ENCODE measurements at regions not wholly inside any gene's neighbourhood (a gene's known extent, or its start where the extent isn't known, plus 50 kb on each side); places are given as distances from the start of the nearest gene placed in this dataset.
"Not testable (repeated sequence)": the region's sequence is repeated elsewhere in the genome, so short reads cannot be mapped to it uniquely, and the experiment has no call there.

DNA sequence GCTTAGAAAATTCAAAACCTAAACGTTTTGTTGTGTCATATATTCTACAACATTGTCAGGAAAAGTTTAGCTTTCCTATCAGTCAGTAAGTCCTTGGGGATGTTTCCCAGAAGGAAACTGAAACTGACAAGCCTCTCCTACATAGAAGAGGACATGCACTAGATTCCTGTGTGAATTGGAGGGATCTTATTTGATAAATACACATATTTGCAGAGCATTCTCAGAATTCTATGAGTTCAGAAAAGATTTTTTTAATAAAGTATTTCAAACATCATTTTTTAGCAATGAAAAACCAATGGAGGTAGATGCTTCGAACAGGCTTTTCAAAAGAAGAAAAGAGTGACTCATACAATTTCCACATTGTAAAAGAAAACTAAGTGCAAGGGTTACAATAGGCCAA, 1706.7 kb downstream of the SUCLG1 start:
- WGBS = 63% methylated on average over 2 of the region's 2 CpGs
- Histone ChIP-seq H3K27me3 (no peaks in the 10 kb centered on the region), H3K36me3 (no peaks in the 10 kb centered on the region), H3K4me1 (no peaks in the 10 kb centered on the region), H3K27ac (no peak overlapping the region), H3K4me3 (no peak overlapping the region), H3K9me3 (peaks cover 18% of the 10 kb centered on the region)
- no peak for DNase-seq (ENCODE audit: low spot score in 2 of 2)
- TF ChIP-seq POLR2A (IDR thresholded peaks at IDR 0.05) = no peak
- no peak for TF ChIP-seq EP300 (IDR thresholded peaks at IDR 0.05)
- TF ChIP-seq POLR2AphosphoS5 (IDR thresholded peaks at IDR 0.05) = no peak
- TF ChIP-seq, protein P1, sequence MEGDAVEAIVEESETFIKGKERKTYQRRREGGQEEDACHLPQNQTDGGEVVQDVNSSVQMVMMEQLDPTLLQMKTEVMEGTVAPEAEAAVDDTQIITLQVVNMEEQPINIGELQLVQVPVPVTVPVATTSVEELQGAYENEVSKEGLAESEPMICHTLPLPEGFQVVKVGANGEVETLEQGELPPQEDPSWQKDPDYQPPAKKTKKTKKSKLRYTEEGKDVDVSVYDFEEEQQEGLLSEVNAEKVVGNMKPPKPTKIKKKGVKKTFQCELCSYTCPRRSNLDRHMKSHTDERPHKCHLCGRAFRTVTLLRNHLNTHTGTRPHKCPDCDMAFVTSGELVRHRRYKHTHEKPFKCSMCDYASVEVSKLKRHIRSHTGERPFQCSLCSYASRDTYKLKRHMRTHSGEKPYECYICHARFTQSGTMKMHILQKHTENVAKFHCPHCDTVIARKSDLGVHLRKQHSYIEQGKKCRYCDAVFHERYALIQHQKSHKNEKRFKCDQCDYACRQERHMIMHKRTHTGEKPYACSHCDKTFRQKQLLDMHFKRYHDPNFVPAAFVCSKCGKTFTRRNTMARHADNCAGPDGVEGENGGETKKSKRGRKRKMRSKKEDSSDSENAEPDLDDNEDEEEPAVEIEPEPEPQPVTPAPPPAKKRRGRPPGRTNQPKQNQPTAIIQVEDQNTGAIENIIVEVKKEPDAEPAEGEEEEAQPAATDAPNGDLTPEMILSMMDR (IDR thresholded peaks at IDR 0.05) = no peak

GRCh38 chr2:82748653-82749052, 1710.4 kb downstream of the SUCLG1 start:
- WGBS = 83% methylated on average over 2 of the region's 2 CpGs
- H3K4me3 ChIP-seq = no peak overlapping the region
- no peaks in the 10 kb centered on the region for H3K36me3 ChIP-seq
- H3K27ac ChIP-seq = no peak overlapping the region
- no peaks in the 10 kb centered on the region for H3K27me3 ChIP-seq
- no peaks in the 10 kb centered on the region for H3K4me1 ChIP-seq
- TF ChIP-seq EP300 (IDR thresholded peaks at IDR 0.05) (no peak), POLR2A (IDR thresholded peaks at IDR 0.05) (no peak), POLR2AphosphoS5 (IDR thresholded peaks at IDR 0.05) (no peak)
- TF ChIP-seq, protein P1 (IDR thresholded peaks at IDR 0.05) = no peak
- peaks cover 18% of the 10 kb centered on the region for H3K9me3 ChIP-seq
- DNase-seq (ENCODE audit: low spot score in 2 of 2) = no peak

GRCh38 chr2:82740527-82740926, 1718.6 kb downstream of the SUCLG1 start:
- WGBS = 89% methylated on average over 1 of the region's 1 CpG
- TF ChIP-seq EP300 (IDR thresholded peaks at IDR 0.05) = no peak
- TF ChIP-seq POLR2A (IDR thresholded peaks at IDR 0.05) = no peak
- no peak for TF ChIP-seq POLR2AphosphoS5 (IDR thresholded peaks at IDR 0.05)
- TF ChIP-seq, protein P1 (IDR thresholded peaks at IDR 0.05) = no peak

GRCh38 chr2:82737965-82738364, 1721.1 kb downstream of the SUCLG1 start:
- H3K27me3 ChIP-seq; DNase-seq (ENCODE audit: low spot score in 2 of 2); H3K4me3 ChIP-seq; H3K36me3 ChIP-seq; H3K4me1 ChIP-seq; H3K9me3 ChIP-seq; H3K27ac ChIP-seq: not testable (repeated sequence)
- 92% methylated on average over 15 of the region's 15 CpGs for WGBS

More at GRCh38 chr2:82740527-82740926, 1718.6 kb downstream of the SUCLG1 start:
- no peaks in the 10 kb centered on the region for H3K27me3 ChIP-seq
- no peaks in the 10 kb centered on the region for H3K4me1 ChIP-seq
- no peak overlapping the region for H3K4me3 ChIP-seq
- no peak for DNase-seq (ENCODE audit: low spot score in 2 of 2)
- no peaks in the 10 kb centered on the region for H3K36me3 ChIP-seq
- H3K27ac ChIP-seq = no peak overlapping the region
- no peaks in the 10 kb centered on the region for H3K9me3 ChIP-seq

- Histone ChIP-seq H3K4me3 (no peak overlapping the region), H3K4me1 (no peaks in the 10 kb centered on the region), H3K27me3 (no peaks in the 10 kb centered on the region), H3K9me3 (no peaks in the 10 kb centered on the region), H3K27ac (no peak overlapping the region), H3K36me3 (no peaks in the 10 kb centered on the region)
- DNase-seq (ENCODE audit: low spot score in 2 of 2) = no peak
- no CpG with 5 or more reads among the region's 2 CpGs for WGBS
- no peak for TF ChIP-seq EP300 (IDR thresholded peaks at IDR 0.05)
- TF ChIP-seq, protein P1 (IDR thresholded peaks at IDR 0.05) = no peak
- TF ChIP-seq POLR2AphosphoS5 (IDR thresholded peaks at IDR 0.05) = no peak
- TF ChIP-seq POLR2A (IDR thresholded peaks at IDR 0.05) = no peak
Measured at GRCh38 chr2:82735336-82735735, 1723.7 kb downstream of the SUCLG1 start.

DNA sequence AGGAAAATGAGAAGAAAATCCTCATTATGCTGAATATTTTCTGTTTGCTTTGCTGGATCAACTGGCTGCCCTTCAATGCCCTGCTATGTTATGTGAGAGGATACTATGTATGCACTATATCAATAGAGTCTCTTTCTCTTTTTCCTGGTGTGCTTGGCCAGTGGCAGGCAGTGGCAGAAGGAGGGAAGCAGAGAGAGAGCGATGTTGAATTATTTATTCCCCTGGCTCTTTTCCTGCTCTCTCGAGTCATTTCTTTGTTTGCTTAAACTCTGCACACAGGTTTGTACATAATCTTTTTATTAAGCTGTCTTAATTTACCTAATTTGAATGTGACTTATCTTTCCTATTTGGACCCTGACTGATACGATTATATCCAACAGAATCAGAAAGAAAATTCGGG, 1727.3 kb downstream of the SUCLG1 start:
- Histone ChIP-seq H3K27me3 (no peaks in the 10 kb centered on the region), H3K4me1 (no peaks in the 10 kb centered on the region), H3K36me3 (no peaks in the 10 kb centered on the region), H3K4me3 (no peak overlapping the region), H3K9me3 (no peaks in the 10 kb centered on the region), H3K27ac (no peak overlapping the region)
- no peak for DNase-seq (ENCODE audit: low spot score in 2 of 2)
- no peak for TF ChIP-seq POLR2A (IDR thresholded peaks at IDR 0.05)
- TF ChIP-seq EP300 (IDR thresholded peaks at IDR 0.05) = no peak
- no peak for TF ChIP-seq POLR2AphosphoS5 (IDR thresholded peaks at IDR 0.05)
- TF ChIP-seq, protein P1 (IDR thresholded peaks at IDR 0.05) = no peak
- WGBS = 71% methylated on average over 4 of the region's 4 CpGs
